ENCODE measurements at regions not wholly inside any gene's neighbourhood (a gene's known extent, or its start where the extent isn't known, plus 50 kb on each side); places are given as distances from the start of the nearest gene placed in this dataset.

DNA sequence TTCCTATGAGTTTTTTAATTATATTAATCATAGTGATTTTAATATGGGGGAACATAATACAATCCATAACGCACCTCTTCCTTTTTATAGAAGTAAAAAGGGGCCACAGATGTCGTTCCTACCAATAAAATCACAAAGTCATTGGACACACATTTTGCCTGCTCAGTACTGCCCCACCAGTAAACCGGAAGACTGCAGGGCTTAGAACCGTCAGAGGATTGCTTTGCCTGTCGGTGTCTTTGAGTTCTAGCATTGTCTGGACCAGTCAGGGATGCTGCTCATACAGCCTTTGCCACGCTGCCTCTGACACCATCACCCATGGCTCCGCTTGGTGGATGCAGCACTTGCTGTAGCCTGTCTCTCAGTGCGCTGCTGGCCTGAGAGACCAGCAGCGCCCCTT lies 853.6 kb downstream of the C6orf118 start:
- no peaks in the 10 kb centered on the region for H3K9me2 ChIP-seq (ENCODE audit: insufficient read depth, low read length)
- no peak for TF ChIP-seq SMC3 (conservative IDR thresholded peaks at IDR 0.05; ENCODE audit: poor library complexity)
- TF ChIP-seq RAD21 (conservative IDR thresholded peaks at IDR 0.05): no peak
- TF ChIP-seq EP300 (conservative IDR thresholded peaks at IDR 0.05; ENCODE audit: poor library complexity, severe bottlenecking): no peak
- TF ChIP-seq EZH2 (IDR thresholded peaks at IDR 0.05; ENCODE audit: borderline replicate concordance, insufficient read depth, low read length, poor library complexity, severe bottlenecking): no peak
- no peak for TF ChIP-seq POLR2AphosphoS5 (IDR thresholded peaks at IDR 0.05)
- TF ChIP-seq TAF1 (IDR thresholded peaks at IDR 0.05; ENCODE audit: low read depth): no peak
- TF ChIP-seq, protein P1, sequence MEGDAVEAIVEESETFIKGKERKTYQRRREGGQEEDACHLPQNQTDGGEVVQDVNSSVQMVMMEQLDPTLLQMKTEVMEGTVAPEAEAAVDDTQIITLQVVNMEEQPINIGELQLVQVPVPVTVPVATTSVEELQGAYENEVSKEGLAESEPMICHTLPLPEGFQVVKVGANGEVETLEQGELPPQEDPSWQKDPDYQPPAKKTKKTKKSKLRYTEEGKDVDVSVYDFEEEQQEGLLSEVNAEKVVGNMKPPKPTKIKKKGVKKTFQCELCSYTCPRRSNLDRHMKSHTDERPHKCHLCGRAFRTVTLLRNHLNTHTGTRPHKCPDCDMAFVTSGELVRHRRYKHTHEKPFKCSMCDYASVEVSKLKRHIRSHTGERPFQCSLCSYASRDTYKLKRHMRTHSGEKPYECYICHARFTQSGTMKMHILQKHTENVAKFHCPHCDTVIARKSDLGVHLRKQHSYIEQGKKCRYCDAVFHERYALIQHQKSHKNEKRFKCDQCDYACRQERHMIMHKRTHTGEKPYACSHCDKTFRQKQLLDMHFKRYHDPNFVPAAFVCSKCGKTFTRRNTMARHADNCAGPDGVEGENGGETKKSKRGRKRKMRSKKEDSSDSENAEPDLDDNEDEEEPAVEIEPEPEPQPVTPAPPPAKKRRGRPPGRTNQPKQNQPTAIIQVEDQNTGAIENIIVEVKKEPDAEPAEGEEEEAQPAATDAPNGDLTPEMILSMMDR (IDR thresholded peaks at IDR 0.05; ENCODE audit: poor library complexity, severe bottlenecking): no peak
- TF ChIP-seq, protein P2, sequence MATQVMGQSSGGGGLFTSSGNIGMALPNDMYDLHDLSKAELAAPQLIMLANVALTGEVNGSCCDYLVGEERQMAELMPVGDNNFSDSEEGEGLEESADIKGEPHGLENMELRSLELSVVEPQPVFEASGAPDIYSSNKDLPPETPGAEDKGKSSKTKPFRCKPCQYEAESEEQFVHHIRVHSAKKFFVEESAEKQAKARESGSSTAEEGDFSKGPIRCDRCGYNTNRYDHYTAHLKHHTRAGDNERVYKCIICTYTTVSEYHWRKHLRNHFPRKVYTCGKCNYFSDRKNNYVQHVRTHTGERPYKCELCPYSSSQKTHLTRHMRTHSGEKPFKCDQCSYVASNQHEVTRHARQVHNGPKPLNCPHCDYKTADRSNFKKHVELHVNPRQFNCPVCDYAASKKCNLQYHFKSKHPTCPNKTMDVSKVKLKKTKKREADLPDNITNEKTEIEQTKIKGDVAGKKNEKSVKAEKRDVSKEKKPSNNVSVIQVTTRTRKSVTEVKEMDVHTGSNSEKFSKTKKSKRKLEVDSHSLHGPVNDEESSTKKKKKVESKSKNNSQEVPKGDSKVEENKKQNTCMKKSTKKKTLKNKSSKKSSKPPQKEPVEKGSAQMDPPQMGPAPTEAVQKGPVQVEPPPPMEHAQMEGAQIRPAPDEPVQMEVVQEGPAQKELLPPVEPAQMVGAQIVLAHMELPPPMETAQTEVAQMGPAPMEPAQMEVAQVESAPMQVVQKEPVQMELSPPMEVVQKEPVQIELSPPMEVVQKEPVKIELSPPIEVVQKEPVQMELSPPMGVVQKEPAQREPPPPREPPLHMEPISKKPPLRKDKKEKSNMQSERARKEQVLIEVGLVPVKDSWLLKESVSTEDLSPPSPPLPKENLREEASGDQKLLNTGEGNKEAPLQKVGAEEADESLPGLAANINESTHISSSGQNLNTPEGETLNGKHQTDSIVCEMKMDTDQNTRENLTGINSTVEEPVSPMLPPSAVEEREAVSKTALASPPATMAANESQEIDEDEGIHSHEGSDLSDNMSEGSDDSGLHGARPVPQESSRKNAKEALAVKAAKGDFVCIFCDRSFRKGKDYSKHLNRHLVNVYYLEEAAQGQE (IDR thresholded peaks at IDR 0.05; ENCODE audit: borderline replicate concordance): no peak
- no peak for TF ChIP-seq MXI1 (conservative IDR thresholded peaks at IDR 0.05; ENCODE audit: poor library complexity, severe bottlenecking)
- no peak overlapping the region for H3K4me2 ChIP-seq (ENCODE audit: low read length)
- H3K9me3 ChIP-seq (ENCODE audit: low read length): no peaks in the 10 kb centered on the region
- no peak overlapping the region for H3K9ac ChIP-seq (ENCODE audit: low read length)
- H3K79me2 ChIP-seq (replicated peaks; ENCODE audit: insufficient read depth, low read length): no peaks in the 10 kb centered on the region
- H3K36me3 ChIP-seq (ENCODE audit: insufficient read depth, low read length): no peaks in the 10 kb centered on the region
- no peaks in the 10 kb centered on the region for H4K20me1 ChIP-seq (ENCODE audit: insufficient read depth)
- H3K27me3 ChIP-seq (ENCODE audit: insufficient read depth, low read depth, low read length): no peaks in the 10 kb centered on the region
- no peak overlapping the region for H3K4me3 ChIP-seq (ENCODE audit: low read length)
- H3K27ac ChIP-seq (ENCODE audit: low read length): no peak overlapping the region
- no peaks in the 10 kb centered on the region for H3F3A ChIP-seq (ENCODE audit: insufficient read depth, low read length, poor library complexity, severe bottlenecking)
- H2AFZ ChIP-seq (ENCODE audit: low read depth, low read length): no peak overlapping the region

DNA sequence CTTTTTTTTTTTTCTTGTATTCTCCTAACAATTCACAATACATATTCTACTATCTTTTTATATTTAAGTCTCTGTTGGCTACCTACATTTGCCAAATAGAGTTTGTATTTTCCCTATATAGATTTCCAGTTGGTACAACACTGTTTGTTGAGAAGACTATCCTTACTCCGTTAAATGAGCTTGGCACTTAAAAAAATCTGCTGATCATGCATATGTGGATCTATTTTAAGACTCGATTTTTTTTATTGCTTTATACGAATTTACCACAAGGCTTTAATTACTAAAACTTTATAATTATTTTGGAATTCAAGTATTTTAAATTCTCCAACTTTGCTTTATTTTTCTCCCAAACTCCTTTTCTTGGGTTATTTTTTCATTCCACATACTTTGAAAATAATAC lies 855.6 kb downstream of the C6orf118 start:
- Histone ChIP-seq H3K27ac (ENCODE audit: low read length) (no peak overlapping the region), H3K27me3 (ENCODE audit: insufficient read depth, low read depth, low read length) (no peaks in the 10 kb centered on the region), H3K79me2 (replicated peaks; ENCODE audit: insufficient read depth, low read length) (no peaks in the 10 kb centered on the region), H3K9ac (ENCODE audit: low read length) (no peak overlapping the region), H3F3A (ENCODE audit: insufficient read depth, low read length, poor library complexity, severe bottlenecking) (no peaks in the 10 kb centered on the region), H3K4me2 (ENCODE audit: low read length) (no peak overlapping the region), H2AFZ (ENCODE audit: low read depth, low read length) (no peak overlapping the region), H3K36me3 (ENCODE audit: insufficient read depth, low read length) (no peaks in the 10 kb centered on the region), H4K20me1 (ENCODE audit: insufficient read depth) (no peaks in the 10 kb centered on the region), H3K4me3 (ENCODE audit: low read length) (no peak overlapping the region), H3K9me2 (ENCODE audit: insufficient read depth, low read length) (no peaks in the 10 kb centered on the region), H3K9me3 (ENCODE audit: low read length) (no peaks in the 10 kb centered on the region)
- TF ChIP-seq, protein P2 (IDR thresholded peaks at IDR 0.05; ENCODE audit: borderline replicate concordance): no peak
- TF ChIP-seq MXI1 (conservative IDR thresholded peaks at IDR 0.05; ENCODE audit: poor library complexity, severe bottlenecking) (no peak), EP300 (conservative IDR thresholded peaks at IDR 0.05; ENCODE audit: poor library complexity, severe bottlenecking) (no peak), POLR2AphosphoS5 (IDR thresholded peaks at IDR 0.05) (no peak), SMC3 (conservative IDR thresholded peaks at IDR 0.05; ENCODE audit: poor library complexity) (no peak), RAD21 (conservative IDR thresholded peaks at IDR 0.05) (no peak), TAF1 (IDR thresholded peaks at IDR 0.05; ENCODE audit: low read depth) (no peak), EZH2 (IDR thresholded peaks at IDR 0.05; ENCODE audit: borderline replicate concordance, insufficient read depth, low read length, poor library complexity, severe bottlenecking) (no peak)
- TF ChIP-seq, protein P1 (IDR thresholded peaks at IDR 0.05; ENCODE audit: poor library complexity, severe bottlenecking): no peak

All from neural cell (in vitro differentiated cells).